ENCODE measurements at regions not wholly inside any gene's neighbourhood (a gene's known extent, or its start where the extent isn't known, plus 50 kb on each side); places are given as distances from the start of the nearest gene placed in this dataset.

GRCh38 chr3:159845737-159846136 is 142.9 kb upstream of the IL12A start:
- peaks cover 14% of the 10 kb centered on the region for H3K4me1 ChIP-seq (ENCODE audit: insufficient read depth, low read length)
- H3K36me3 ChIP-seq (ENCODE audit: insufficient read depth, low read length) = no peaks in the 10 kb centered on the region
- peaks cover 97% of the 10 kb centered on the region for H3K79me2 ChIP-seq (ENCODE audit: insufficient read depth, low read length)
- H3K4me3 ChIP-seq (ENCODE audit: insufficient read depth, low read length) = no peak overlapping the region
- TF ChIP-seq CTCF (IDR thresholded peaks at IDR 0.05; ENCODE audit: extremely low read depth, low read depth, low read length) = no peak
- H3K27ac ChIP-seq (ENCODE audit: low read depth, low read length) = no peak overlapping the region
- H3K9me3 ChIP-seq (ENCODE audit: low read depth, low read length) = no peaks in the 10 kb centered on the region
- H2AFZ ChIP-seq (ENCODE audit: low read length) = no peak overlapping the region
- H3K4me2 ChIP-seq (ENCODE audit: insufficient read depth, low read length) = no peak overlapping the region
- H3K27me3 ChIP-seq (ENCODE audit: insufficient read depth, low read length) = no peaks in the 10 kb centered on the region
- peaks cover 15% of the 10 kb centered on the region for H4K20me1 ChIP-seq (ENCODE audit: insufficient read depth, low read length)
- DNase-seq (ENCODE audit: insufficient read length, low spot score, missing footprints) = no peak

GRCh38 chr3:159846255-159846654 is 142.4 kb upstream of the IL12A start:
- TF ChIP-seq CTCF (IDR thresholded peaks at IDR 0.05; ENCODE audit: extremely low read depth, low read depth, low read length) = no peak
- no peak for DNase-seq (ENCODE audit: insufficient read length, low spot score, missing footprints)
- Histone ChIP-seq H3K9me3 (ENCODE audit: low read depth, low read length) (no peaks in the 10 kb centered on the region), H3K79me2 (ENCODE audit: insufficient read depth, low read length) (peaks cover 97% of the 10 kb centered on the region), H3K4me3 (ENCODE audit: insufficient read depth, low read length) (no peak overlapping the region), H4K20me1 (ENCODE audit: insufficient read depth, low read length) (peaks cover 15% of the 10 kb centered on the region), H3K36me3 (ENCODE audit: insufficient read depth, low read length) (no peaks in the 10 kb centered on the region), H3K4me2 (ENCODE audit: insufficient read depth, low read length) (no peak overlapping the region), H2AFZ (ENCODE audit: low read length) (no peak overlapping the region), H3K27me3 (ENCODE audit: insufficient read depth, low read length) (no peaks in the 10 kb centered on the region), H3K4me1 (ENCODE audit: insufficient read depth, low read length) (peaks cover 15% of the 10 kb centered on the region), H3K27ac (ENCODE audit: low read depth, low read length) (no peak overlapping the region)

- Histone ChIP-seq H3K27ac (ENCODE audit: low read depth, low read length) (no peak overlapping the region), H3K79me2 (ENCODE audit: insufficient read depth, low read length) (peaks cover 97% of the 10 kb centered on the region), H3K4me2 (ENCODE audit: insufficient read depth, low read length) (no peak overlapping the region), H4K20me1 (ENCODE audit: insufficient read depth, low read length) (peaks cover 15% of the 10 kb centered on the region), H3K4me3 (ENCODE audit: insufficient read depth, low read length) (no peak overlapping the region), H3K27me3 (ENCODE audit: insufficient read depth, low read length) (no peaks in the 10 kb centered on the region), H3K9me3 (ENCODE audit: low read depth, low read length) (no peaks in the 10 kb centered on the region), H2AFZ (ENCODE audit: low read length) (no peak overlapping the region), H3K36me3 (ENCODE audit: insufficient read depth, low read length) (no peaks in the 10 kb centered on the region), H3K4me1 (ENCODE audit: insufficient read depth, low read length) (peaks cover 37% of the 10 kb centered on the region)
- DNase-seq (ENCODE audit: insufficient read length, low spot score, missing footprints) = no peak
- TF ChIP-seq CTCF (IDR thresholded peaks at IDR 0.05; ENCODE audit: extremely low read depth, low read depth, low read length) = no peak
These were observed 140.1 kb upstream of the IL12A start for GRCh38 chr3:159848348-159849118.

- Histone ChIP-seq H3K27ac (ENCODE audit: low read depth, low read length) (no peak overlapping the region), H3K27me3 (ENCODE audit: insufficient read depth, low read length) (no peaks in the 10 kb centered on the region), H3K4me2 (ENCODE audit: insufficient read depth, low read length) (no peak overlapping the region), H3K79me2 (ENCODE audit: insufficient read depth, low read length) (peaks cover 79% of the 10 kb centered on the region), H4K20me1 (ENCODE audit: insufficient read depth, low read length) (peaks cover 12% of the 10 kb centered on the region), H3K4me1 (ENCODE audit: insufficient read depth, low read length) (peaks cover 41% of the 10 kb centered on the region), H3K36me3 (ENCODE audit: insufficient read depth, low read length) (no peaks in the 10 kb centered on the region), H3K4me3 (ENCODE audit: insufficient read depth, low read length) (no peak overlapping the region), H3K9me3 (ENCODE audit: low read depth, low read length) (no peaks in the 10 kb centered on the region), H2AFZ (ENCODE audit: low read length) (no peak overlapping the region)
- no peak for TF ChIP-seq CTCF (IDR thresholded peaks at IDR 0.05; ENCODE audit: extremely low read depth, low read depth, low read length)
- no peak for DNase-seq (ENCODE audit: insufficient read length, low spot score, missing footprints)
These were observed 138.2 kb upstream of the IL12A start for GRCh38 chr3:159850481-159850880.

All from osteoblast (primary cell).